ENCODE measurements at regions not wholly inside any gene's neighbourhood (a gene's known extent, or its start where the extent isn't known, plus 50 kb on each side); places are given as distances from the start of the nearest gene placed in this dataset.
"Not testable (repeated sequence)": the region's sequence is repeated elsewhere in the genome, so short reads cannot be mapped to it uniquely, and the experiment has no call there.

GRCh38 chr5:67813877-67814539, 401.5 kb upstream of the PIK3R1 start:
- H3K27me3 ChIP-seq (ENCODE audit: control insufficient read depth in 1 of 2, insufficient read depth in 2 of 2, low read length in 2 of 2): no peaks in the 10 kb centered on the region
- peaks cover 11% of the 10 kb centered on the region for H3K4me1 ChIP-seq (ENCODE audit: control insufficient read depth, insufficient read depth, low read length)
- no peak overlapping the region for H3K27ac ChIP-seq (ENCODE audit: low read length)
- no peaks in the 10 kb centered on the region for H3K36me3 ChIP-seq (ENCODE audit: control insufficient read depth in 2 of 2, insufficient read depth in 2 of 2, low read length in 2 of 2)
- H3K9ac ChIP-seq (ENCODE audit: low read length in 2 of 2): no peak overlapping the region
- H3K4me3 ChIP-seq (ENCODE audit: low read length in 2 of 2): no peak overlapping the region
- H3K9me3 ChIP-seq (ENCODE audit: control insufficient read depth in 2 of 2, low read length in 2 of 2): no peaks in the 10 kb centered on the region

- Histone ChIP-seq H3K36me3 (ENCODE audit: control insufficient read depth in 2 of 2, insufficient read depth in 2 of 2, low read length in 2 of 2) (no peaks in the 10 kb centered on the region), H3K4me3 (ENCODE audit: low read length in 2 of 2) (no peak overlapping the region), H3K27ac (ENCODE audit: low read length) (no peak overlapping the region), H3K4me1 (ENCODE audit: control insufficient read depth, insufficient read depth, low read length) (no peaks in the 10 kb centered on the region), H3K9me3 (ENCODE audit: control insufficient read depth in 2 of 2, low read length in 2 of 2) (no peaks in the 10 kb centered on the region), H3K9ac (ENCODE audit: low read length in 2 of 2) (no peak overlapping the region), H3K27me3 (ENCODE audit: control insufficient read depth in 1 of 2, insufficient read depth in 2 of 2, low read length in 2 of 2) (no peaks in the 10 kb centered on the region)
Observed at GRCh38 chr5:67809589-67809988, 406.0 kb upstream of the PIK3R1 start.

GRCh38 chr5:67808340-67808739, 407.2 kb upstream of the PIK3R1 start:
- Histone ChIP-seq H3K9ac (ENCODE audit: low read length in 2 of 2) (no peak overlapping the region), H3K36me3 (ENCODE audit: control insufficient read depth in 2 of 2, insufficient read depth in 2 of 2, low read length in 2 of 2) (no peaks in the 10 kb centered on the region), H3K9me3 (ENCODE audit: control insufficient read depth in 2 of 2, low read length in 2 of 2) (no peaks in the 10 kb centered on the region), H3K4me3 (ENCODE audit: low read length in 2 of 2) (no peak overlapping the region), H3K4me1 (ENCODE audit: control insufficient read depth, insufficient read depth, low read length) (no peaks in the 10 kb centered on the region), H3K27ac (ENCODE audit: low read length) (no peak overlapping the region), H3K27me3 (ENCODE audit: control insufficient read depth in 1 of 2, insufficient read depth in 2 of 2, low read length in 2 of 2) (no peaks in the 10 kb centered on the region)

GRCh38 chr5:67807439-67807888, 408.1 kb upstream of the PIK3R1 start:
- Histone ChIP-seq H3K9ac (ENCODE audit: low read length in 2 of 2) (no peak overlapping the region), H3K27ac (ENCODE audit: low read length) (no peak overlapping the region), H3K9me3 (ENCODE audit: control insufficient read depth in 2 of 2, low read length in 2 of 2) (no peaks in the 10 kb centered on the region), H3K4me3 (ENCODE audit: low read length in 2 of 2) (no peak overlapping the region), H3K27me3 (ENCODE audit: control insufficient read depth in 1 of 2, insufficient read depth in 2 of 2, low read length in 2 of 2) (no peaks in the 10 kb centered on the region), H3K36me3 (ENCODE audit: control insufficient read depth in 2 of 2, insufficient read depth in 2 of 2, low read length in 2 of 2) (no peaks in the 10 kb centered on the region), H3K4me1 (ENCODE audit: control insufficient read depth, insufficient read depth, low read length) (no peaks in the 10 kb centered on the region)

- Histone ChIP-seq H3K36me3 (ENCODE audit: control insufficient read depth in 2 of 2, insufficient read depth in 2 of 2, low read length in 2 of 2) (no peaks in the 10 kb centered on the region), H3K4me1 (ENCODE audit: control insufficient read depth, insufficient read depth, low read length) (no peaks in the 10 kb centered on the region), H3K9ac (ENCODE audit: low read length in 2 of 2) (no peak overlapping the region), H3K27me3 (ENCODE audit: control insufficient read depth in 1 of 2, insufficient read depth in 2 of 2, low read length in 2 of 2) (no peaks in the 10 kb centered on the region), H3K4me3 (ENCODE audit: low read length in 2 of 2) (no peak overlapping the region), H3K9me3 (ENCODE audit: control insufficient read depth in 2 of 2, low read length in 2 of 2) (no peaks in the 10 kb centered on the region), H3K27ac (ENCODE audit: low read length) (no peak overlapping the region)
Observed at GRCh38 chr5:67806654-67807438, 408.7 kb upstream of the PIK3R1 start.

GRCh38 chr5:67805666-67806348, 409.7 kb upstream of the PIK3R1 start:
- H3K27me3 ChIP-seq (ENCODE audit: control insufficient read depth in 1 of 2, insufficient read depth in 2 of 2, low read length in 2 of 2): no peaks in the 10 kb centered on the region
- H3K9me3 ChIP-seq (ENCODE audit: control insufficient read depth in 2 of 2, low read length in 2 of 2): no peaks in the 10 kb centered on the region

GRCh38 chr5:67802766-67803165, 412.8 kb upstream of the PIK3R1 start:
- H3K36me3 ChIP-seq (ENCODE audit: control insufficient read depth in 2 of 2, insufficient read depth in 2 of 2, low read length in 2 of 2): no peaks in the 10 kb centered on the region

More at GRCh38 chr5:67805666-67806348, 409.7 kb upstream of the PIK3R1 start:
- H3K4me3 ChIP-seq (ENCODE audit: low read length in 2 of 2): no peak overlapping the region
- no peaks in the 10 kb centered on the region for H3K4me1 ChIP-seq (ENCODE audit: control insufficient read depth, insufficient read depth, low read length)
- H3K27ac ChIP-seq (ENCODE audit: low read length): no peak overlapping the region
- H3K9ac ChIP-seq (ENCODE audit: low read length in 2 of 2): no peak overlapping the region
- no peaks in the 10 kb centered on the region for H3K36me3 ChIP-seq (ENCODE audit: control insufficient read depth in 2 of 2, insufficient read depth in 2 of 2, low read length in 2 of 2)

GRCh38 chr5:67799732-67800234, 415.8 kb upstream of the PIK3R1 start:
- Histone ChIP-seq H3K9ac (ENCODE audit: low read length in 2 of 2) (no peak overlapping the region), H3K27me3 (ENCODE audit: control insufficient read depth in 1 of 2, insufficient read depth in 2 of 2, low read length in 2 of 2) (no peaks in the 10 kb centered on the region), H3K4me3 (ENCODE audit: low read length in 2 of 2) (no peak overlapping the region), H3K9me3 (ENCODE audit: control insufficient read depth in 2 of 2, low read length in 2 of 2) (no peaks in the 10 kb centered on the region), H3K36me3 (ENCODE audit: control insufficient read depth in 2 of 2, insufficient read depth in 2 of 2, low read length in 2 of 2) (no peaks in the 10 kb centered on the region), H3K4me1 (ENCODE audit: control insufficient read depth, insufficient read depth, low read length) (no peaks in the 10 kb centered on the region), H3K27ac (ENCODE audit: low read length) (peak overlapping the region; percentile 46)

More at GRCh38 chr5:67802766-67803165, 412.8 kb upstream of the PIK3R1 start:
- Histone ChIP-seq H3K27me3 (ENCODE audit: control insufficient read depth in 1 of 2, insufficient read depth in 2 of 2, low read length in 2 of 2) (no peaks in the 10 kb centered on the region), H3K4me1 (ENCODE audit: control insufficient read depth, insufficient read depth, low read length) (no peaks in the 10 kb centered on the region), H3K9ac (ENCODE audit: low read length in 2 of 2) (no peak overlapping the region), H3K9me3 (ENCODE audit: control insufficient read depth in 2 of 2, low read length in 2 of 2) (no peaks in the 10 kb centered on the region), H3K27ac (ENCODE audit: low read length) (no peak overlapping the region), H3K4me3 (ENCODE audit: low read length in 2 of 2) (no peak overlapping the region)

GRCh38 chr5:67798470-67798869, 417.1 kb upstream of the PIK3R1 start:
- H3K9me3 ChIP-seq (ENCODE audit: control insufficient read depth in 2 of 2, low read length in 2 of 2); H3K4me1 ChIP-seq (ENCODE audit: control insufficient read depth, insufficient read depth, low read length); H3K27ac ChIP-seq (ENCODE audit: low read length); H3K36me3 ChIP-seq (ENCODE audit: control insufficient read depth in 2 of 2, insufficient read depth in 2 of 2, low read length in 2 of 2); H3K9ac ChIP-seq (ENCODE audit: low read length in 2 of 2); H3K27me3 ChIP-seq (ENCODE audit: control insufficient read depth in 1 of 2, insufficient read depth in 2 of 2, low read length in 2 of 2); H3K4me3 ChIP-seq (ENCODE audit: low read length in 2 of 2): not testable (repeated sequence)

- Histone ChIP-seq H3K9ac (ENCODE audit: low read length in 2 of 2) (no peak overlapping the region), H3K4me1 (ENCODE audit: control insufficient read depth, insufficient read depth, low read length) (no peaks in the 10 kb centered on the region), H3K9me3 (ENCODE audit: control insufficient read depth in 2 of 2, low read length in 2 of 2) (no peaks in the 10 kb centered on the region), H3K4me3 (ENCODE audit: low read length in 2 of 2) (no peak overlapping the region), H3K36me3 (ENCODE audit: control insufficient read depth in 2 of 2, insufficient read depth in 2 of 2, low read length in 2 of 2) (no peaks in the 10 kb centered on the region), H3K27me3 (ENCODE audit: control insufficient read depth in 1 of 2, insufficient read depth in 2 of 2, low read length in 2 of 2) (no peaks in the 10 kb centered on the region), H3K27ac (ENCODE audit: low read length) (peak overlapping the region; percentile 37)
Observed at GRCh38 chr5:67795781-67796477, 419.6 kb upstream of the PIK3R1 start.

Data from stomach smooth muscle (tissue), 2 donors.